Ascending aorta (tissue), 2 donors: ENCODE measurements at regions not wholly inside any gene's neighbourhood (a gene's known extent, or its start where the extent isn't known, plus 50 kb on each side); places are given as distances from the start of the nearest gene placed in this dataset.

ENCODE experiments used
- DNase-seq, 2 donors: peaks; one replicate each; pipeline ENCODE4 v3.0.0-alpha.2; 2019; ENCODE audit warnings: low spot score in 2 of 2
- H3K27ac ChIP-seq, 2 donors: fragments of 200-600 bp; sonication (generic); one replicate each; pipeline ENCODE4 v1.5.1; 2016 to 2017; ENCODE audit warnings: mild to moderate bottlenecking in 1 of 2
- H3K27me3 ChIP-seq: fragments of 200-600 bp; sonication (generic); one replicate; pipeline ENCODE4 v1.5.1; 2017
- H3K36me3 ChIP-seq, 2 donors: fragments of 200-600 bp; sonication (generic); one replicate each; pipeline ENCODE4 v1.5.1; 2016
- H3K4me1 ChIP-seq, 2 donors: fragments of 200-600 bp; sonication (generic); one replicate each; pipeline ENCODE4 v1.5.1; 2016 to 2017; ENCODE audit warnings: mild to moderate bottlenecking in 1 of 2
- H3K4me3 ChIP-seq, 2 donors: fragments of 200-600 bp; sonication (generic); one replicate each; pipeline ENCODE4 v1.5.1; 2016 to 2017; ENCODE audit warnings: mild to moderate bottlenecking in 1 of 2
- H3K9me3 ChIP-seq, 2 donors: fragments of 200-600 bp; sonication (generic); one replicate each; pipeline ENCODE4 v1.5.1; 2016
- CTCF ChIP-seq, 3 experiments: fragments of 200-600 bp in 2 of 3; fragments of 450-650 bp in 1 of 3; sonication (generic) in 2 of 3; IDR thresholded peaks; one replicate each; pipeline ENCODE4 v1.5.1; 2016 to 2019; ENCODE audit warnings: antibody characterized with exemption in 3 of 3, mild to moderate bottlenecking in 1 of 3, moderate library complexity in 1 of 3
- intact Hi-C: fragments of 100-400 bp; cut with DNase I; formaldehyde crosslinking; loops from one replicate; pipeline ENCODE4 v1.15.1; 2023

GRCh38 chr10:31741473-31741872 lies 187.2 kb downstream of the ARHGAP12 start:
- no peak for DNase-seq
- Histone ChIP-seq H3K9me3 (no peaks in the 10 kb centered on the region), H3K27ac (no peak overlapping the region), H3K27me3 (no peaks in the 10 kb centered on the region), H3K36me3 (no peaks in the 10 kb centered on the region), H3K4me3 (no peak overlapping the region), H3K4me1 (peaks cover 0 to 2% of the 10 kb centered on the region in 2 donors)
- TF ChIP-seq CTCF (IDR thresholded peaks at IDR 0.05) = no peak
- intact Hi-C loops = no loop called here

GRCh38 chr10:31739711-31740110 lies 188.9 kb downstream of the ARHGAP12 start:
- DNase-seq = no peak
- H3K4me3 ChIP-seq = no peak overlapping the region
- H3K4me1 ChIP-seq = no peaks in the 10 kb centered on the region
- no peaks in the 10 kb centered on the region for H3K36me3 ChIP-seq
- no peak overlapping the region for H3K27ac ChIP-seq
- no peaks in the 10 kb centered on the region for H3K9me3 ChIP-seq
- TF ChIP-seq CTCF (IDR thresholded peaks at IDR 0.05) = no peak
- no peaks in the 10 kb centered on the region for H3K27me3 ChIP-seq
- intact Hi-C loops = no loop called here

GRCh38 chr10:31739146-31739545 lies 189.5 kb downstream of the ARHGAP12 start:
- DNase-seq = no peak

GRCh38 chr10:31731711-31732110 lies 196.9 kb downstream of the ARHGAP12 start:
- Histone ChIP-seq H3K9me3 (no peaks in the 10 kb centered on the region), H3K27ac (no peak overlapping the region), H3K4me3 (no peak overlapping the region), H3K4me1 (no peaks in the 10 kb centered on the region), H3K27me3 (no peaks in the 10 kb centered on the region), H3K36me3 (no peaks in the 10 kb centered on the region)
- intact Hi-C loops = no loop called here
- DNase-seq = no peak
- no peak for TF ChIP-seq CTCF (IDR thresholded peaks at IDR 0.05)

More at GRCh38 chr10:31739146-31739545, 189.5 kb downstream of the ARHGAP12 start:
- no peaks in the 10 kb centered on the region for H3K36me3 ChIP-seq
- TF ChIP-seq CTCF (IDR thresholded peaks at IDR 0.05) = no peak
- H3K4me3 ChIP-seq = no peak overlapping the region
- H3K27me3 ChIP-seq = no peaks in the 10 kb centered on the region
- no peaks in the 10 kb centered on the region for H3K4me1 ChIP-seq
- intact Hi-C loops = no loop called here
- H3K27ac ChIP-seq = no peak overlapping the region
- no peaks in the 10 kb centered on the region for H3K9me3 ChIP-seq

- DNase-seq = no peak
- no peak overlapping the region for H3K27ac ChIP-seq
- no peaks in the 10 kb centered on the region for H3K27me3 ChIP-seq
- H3K4me3 ChIP-seq = no peak overlapping the region
- no peaks in the 10 kb centered on the region for H3K4me1 ChIP-seq
- H3K36me3 ChIP-seq = no peaks in the 10 kb centered on the region
- H3K9me3 ChIP-seq = no peaks in the 10 kb centered on the region
- no peak for TF ChIP-seq CTCF (IDR thresholded peaks at IDR 0.05)
- intact Hi-C loops = no loop called here
These were observed 197.9 kb downstream of the ARHGAP12 start for GRCh38 chr10:31730776-31731175.

GRCh38 chr10:31728698-31729224 lies 199.9 kb downstream of the ARHGAP12 start:
- H3K9me3 ChIP-seq = no peaks in the 10 kb centered on the region
- no peak overlapping the region for H3K27ac ChIP-seq
- no peak overlapping the region for H3K4me3 ChIP-seq
- no peaks in the 10 kb centered on the region for H3K4me1 ChIP-seq
- no peaks in the 10 kb centered on the region for H3K27me3 ChIP-seq
- TF ChIP-seq CTCF (IDR thresholded peaks at IDR 0.05) = no peak
- no peaks in the 10 kb centered on the region for H3K36me3 ChIP-seq
- intact Hi-C loops = no loop called here
- no peak for DNase-seq
